Fibroblast of skin of left quadriceps (primary cell): ENCODE measurements at regions not wholly inside any gene's neighbourhood (a gene's known extent, or its start where the extent isn't known, plus 50 kb on each side); places are given as distances from the start of the nearest gene placed in this dataset.
"Not testable (repeated sequence)": the region's sequence is repeated elsewhere in the genome, so short reads cannot be mapped to it uniquely, and the experiment has no call there.

Source experiments
- DNase-seq, 2 experiments: peaks; one replicate each; pipeline ENCODE4 v3.0.0-alpha.2; 2013; ENCODE audit warnings: low read depth in 2 of 2

GRCh38 chr21:28181730-28182129, 810.9 kb downstream of the LTN1 start:
- no peak for DNase-seq

- DNase-seq = no peak
These were observed 813.5 kb downstream of the LTN1 start for GRCh38 chr21:28179136-28179535.

- DNase-seq = no peak
These were observed 815.6 kb downstream of the LTN1 start for GRCh38 chr21:28177124-28177523.

- peak; percentile 4 to 9 for DNase-seq
These were observed 818.0 kb downstream of the LTN1 start for GRCh38 chr21:28174701-28175100.

GRCh38 chr21:28174006-28174405, 818.7 kb downstream of the LTN1 start:
- DNase-seq = no peak

GRCh38 chr21:28172376-28172775, 820.3 kb downstream of the LTN1 start:
- no peak for DNase-seq

- DNase-seq = no peak
These were observed 825.3 kb downstream of the LTN1 start for GRCh38 chr21:28167366-28167765.

GRCh38 chr21:28164519-28164918, 828.2 kb downstream of the LTN1 start:
- not testable (repeated sequence) for DNase-seq

GRCh38 chr21:28162052-28162451, 830.6 kb downstream of the LTN1 start:
- not testable (repeated sequence) for DNase-seq

- DNase-seq = no peak
These were observed 832.3 kb downstream of the LTN1 start for GRCh38 chr21:28160378-28160777.

- DNase-seq = no peak
These were observed 833.3 kb downstream of the LTN1 start for GRCh38 chr21:28159396-28159795.

- DNase-seq = no peak
These were observed 836.1 kb downstream of the LTN1 start for GRCh38 chr21:28156590-28156989.

GRCh38 chr21:28154121-28154520, 838.6 kb downstream of the LTN1 start:
- no peak for DNase-seq

GRCh38 chr21:28152732-28153131, 839.9 kb downstream of the LTN1 start:
- DNase-seq = no peak

- no peak for DNase-seq
These were observed 840.9 kb downstream of the LTN1 start for GRCh38 chr21:28151758-28152157.

GRCh38 chr21:28150778-28151177, 841.9 kb downstream of the LTN1 start:
- no peak for DNase-seq

- DNase-seq = no peak
These were observed 844.1 kb downstream of the LTN1 start for GRCh38 chr21:28148400-28149064.

- DNase-seq = no peak
These were observed 848.0 kb downstream of the LTN1 start for GRCh38 chr21:28144653-28145052.

- DNase-seq = no peak
These were observed 848.6 kb downstream of the LTN1 start for GRCh38 chr21:28144089-28144488.

GRCh38 chr21:28142697-28143096, 850.0 kb downstream of the LTN1 start:
- DNase-seq = peak; percentile 45 to 49

GRCh38 chr21:28138272-28138671, 854.4 kb downstream of the LTN1 start:
- DNase-seq = no peak

GRCh38 chr21:28136656-28137255, 855.9 kb downstream of the LTN1 start:
- DNase-seq = no peak

GRCh38 chr21:28135646-28136045, 857.0 kb downstream of the LTN1 start:
- DNase-seq = no peak

- no peak for DNase-seq
These were observed 859.6 kb downstream of the LTN1 start for GRCh38 chr21:28133116-28133515.
